Loucy (cell line): ENCODE measurements at regions not wholly inside any gene's neighbourhood (a gene's known extent, or its start where the extent isn't known, plus 50 kb on each side); places are given as distances from the start of the nearest gene placed in this dataset.

Experiments used
- H2AFZ ChIP-seq: fragments of 200-600 bp; sonication (generic); 2 replicates; pipeline ENCODE4 v1.6.0; 2016; ENCODE audit warnings: antibody characterized with exemption, mild to moderate bottlenecking, low read length, moderate library complexity
- H3F3A ChIP-seq: fragments of 200-600 bp; 2 replicates; pipeline ENCODE4 v1.6.0; 2016; ENCODE audit warnings: antibody characterized with exemption, low read depth, mild to moderate bottlenecking
- H3K27me3 ChIP-seq: fragments of 200-600 bp; sonication (generic); 2 replicates; pipeline ENCODE4 v1.6.1; 2014; ENCODE audit warnings: low read length, mild to moderate bottlenecking; ENCODE audit not compliant: insufficient read depth, poor library complexity, severe bottlenecking
- H3K36me3 ChIP-seq: fragments of 200-600 bp; sonication (generic); 2 replicates; pipeline ENCODE4 v1.6.1; 2016; ENCODE audit warnings: low read length; ENCODE audit not compliant: insufficient read depth
- H3K4me1 ChIP-seq: fragments of 200-600 bp; sonication (generic); 2 replicates; pipeline ENCODE4 v1.5.1; 2014; ENCODE audit warnings: low read length, mild to moderate bottlenecking; ENCODE audit not compliant: insufficient read depth, poor library complexity, severe bottlenecking
- H3K4me2 ChIP-seq: fragments of 200-600 bp; sonication (generic); 2 replicates; pipeline ENCODE4 v1.6.0; 2014; ENCODE audit warnings: antibody characterized with exemption, low read length, low read depth, mild to moderate bottlenecking; ENCODE audit not compliant: poor library complexity, severe bottlenecking
- H3K4me3 ChIP-seq: fragments of 200-600 bp; sonication (generic); 2 replicates; pipeline ENCODE4 v1.5.1; 2014; ENCODE audit warnings: low read length, mild to moderate bottlenecking, mixed read lengths; ENCODE audit not compliant: poor library complexity, severe bottlenecking
- H3K79me2 ChIP-seq: fragments of 200-600 bp; sonication (generic); 2 replicates; pipeline ENCODE4 v1.6.1; 2014; ENCODE audit warnings: low read length; ENCODE audit not compliant: insufficient read depth
- H3K9ac ChIP-seq: fragments of 200-600 bp; sonication (generic); 2 replicates; pipeline ENCODE4 v1.6.0; 2014; ENCODE audit warnings: mild to moderate bottlenecking, low read depth, low read length, moderate library complexity; ENCODE audit not compliant: poor library complexity, severe bottlenecking
- H3K9me2 ChIP-seq: fragments of 200-600 bp; sonication (generic); replicated peaks from 2 replicates; pipeline ENCODE4 v1.6.1; 2016; ENCODE audit warnings: low read depth, low read length, mixed read lengths
- H3K9me3 ChIP-seq: fragments of 200-600 bp; sonication (generic); 2 replicates; pipeline ENCODE4 v1.6.1; 2014; ENCODE audit warnings: mild to moderate bottlenecking, antibody characterized with exemption, low read length, low read depth; ENCODE audit not compliant: insufficient read depth
- H4K20me1 ChIP-seq: fragments of 200-600 bp; sonication (generic); 2 replicates; pipeline ENCODE4 v1.6.0; 2014; ENCODE audit warnings: antibody characterized with exemption, low read length, mild to moderate bottlenecking; ENCODE audit not compliant: insufficient read depth, poor library complexity, severe bottlenecking
- CTCF ChIP-seq: fragments of 200-600 bp; sonication (generic); conservative IDR thresholded peaks from 2 replicates; pipeline ENCODE4 v1.5.1; 2014; ENCODE audit warnings: mild to moderate bottlenecking, antibody characterized with exemption, low read length
- EZH2phosphoT487 ChIP-seq: fragments of 200-600 bp; IDR thresholded peaks from 2 replicates; pipeline ENCODE4 v1.6.1; 2018; ENCODE audit warnings: antibody characterized with exemption, mild to moderate bottlenecking, moderate library complexity, borderline replicate concordance

DNA sequence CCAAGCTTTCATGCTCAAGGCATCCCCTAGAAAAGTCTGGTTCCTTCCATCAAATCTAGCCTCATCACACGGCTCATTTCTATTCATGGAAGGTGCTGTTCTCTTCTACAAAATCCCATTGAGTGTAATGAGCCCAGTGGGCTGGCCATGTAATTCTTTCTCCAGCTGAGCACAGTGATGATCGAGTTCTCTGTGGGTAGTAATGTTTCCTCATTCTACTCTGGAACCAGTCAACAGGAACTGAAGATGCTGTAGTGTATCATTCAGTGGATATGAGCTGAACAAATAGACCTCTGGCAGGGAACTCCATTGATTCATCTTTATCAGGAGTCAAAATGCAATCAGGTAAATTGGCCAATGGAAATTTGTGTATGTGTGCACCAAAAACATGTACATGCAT lies 149.2 kb downstream of the LRRC70 start:
- Histone ChIP-seq H3K27me3 (no peaks in the 10 kb centered on the region), H3K4me3 (no peak overlapping the region), H3K79me2 (no peaks in the 10 kb centered on the region), H2AFZ (no peak overlapping the region), H3K9me2 (no peaks in the 10 kb centered on the region), H3K36me3 (no peaks in the 10 kb centered on the region), H3K9ac (no peak overlapping the region), H3K4me2 (no peak overlapping the region), H4K20me1 (no peaks in the 10 kb centered on the region), H3F3A (no peaks in the 10 kb centered on the region), H3K4me1 (peaks cover 49% of the 10 kb centered on the region), H3K9me3 (no peaks in the 10 kb centered on the region)
- TF ChIP-seq EZH2phosphoT487 (no peak), CTCF (no peak)

DNA sequence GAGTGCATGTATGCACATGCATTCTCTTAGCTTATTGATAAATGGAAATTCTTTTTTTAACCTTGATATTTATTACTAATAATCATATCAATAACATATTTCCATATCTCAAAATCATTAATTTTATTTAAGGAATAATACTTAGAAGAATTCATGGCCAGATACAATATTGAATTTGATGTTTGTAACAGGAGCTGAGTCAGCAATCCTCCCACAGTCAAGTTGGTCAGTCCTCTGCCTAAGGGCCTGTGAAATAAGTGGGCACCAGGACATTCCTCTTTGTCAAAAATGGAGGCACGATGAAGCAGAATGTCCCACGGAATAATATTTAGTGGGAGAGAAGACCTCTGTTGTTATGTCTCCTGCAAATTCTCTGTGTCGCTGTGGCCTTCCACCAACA lies 148.6 kb downstream of the LRRC70 start:
- peaks cover 42% of the 10 kb centered on the region for H3K4me1 ChIP-seq
- H3K79me2 ChIP-seq = no peaks in the 10 kb centered on the region
- H3K36me3 ChIP-seq = no peaks in the 10 kb centered on the region
- H3K9me2 ChIP-seq = no peaks in the 10 kb centered on the region
- H4K20me1 ChIP-seq = no peaks in the 10 kb centered on the region
- no peaks in the 10 kb centered on the region for H3F3A ChIP-seq
- TF ChIP-seq CTCF (no peak), EZH2phosphoT487 (no peak)
- no peaks in the 10 kb centered on the region for H3K27me3 ChIP-seq
- no peak overlapping the region for H3K4me3 ChIP-seq
- no peak overlapping the region for H3K4me2 ChIP-seq
- no peak overlapping the region for H2AFZ ChIP-seq
- H3K9me3 ChIP-seq = no peaks in the 10 kb centered on the region
- no peak overlapping the region for H3K9ac ChIP-seq

DNA sequence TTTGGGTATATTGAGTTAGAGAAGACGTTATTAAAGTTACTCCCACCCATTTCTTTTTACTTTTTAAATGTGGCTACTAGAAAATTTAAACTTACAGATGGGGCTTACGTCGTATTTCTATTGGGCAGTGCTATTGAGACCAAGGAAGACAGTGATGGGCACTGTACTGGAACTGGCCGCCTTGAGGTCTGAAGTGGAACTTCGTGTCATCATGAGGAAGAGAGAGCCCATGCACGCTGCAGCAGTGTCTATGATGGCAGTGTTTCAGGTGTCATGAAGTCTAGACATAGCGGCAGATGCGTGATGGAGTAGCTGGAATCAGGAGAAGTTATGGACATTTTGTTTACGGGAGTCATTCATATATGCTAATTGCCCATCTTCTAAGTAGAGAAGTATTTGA lies 143.7 kb downstream of the LRRC70 start:
- TF ChIP-seq CTCF = peak; percentile 21; the same call in 1 of the 2 replicates
- TF ChIP-seq EZH2phosphoT487 = no peak
- Histone ChIP-seq H3K36me3 (no peaks in the 10 kb centered on the region), H4K20me1 (no peaks in the 10 kb centered on the region)

More for the DNA sequence above, 143.7 kb downstream of the LRRC70 start:
- Histone ChIP-seq H3K9ac (no peak overlapping the region), H3K4me2 (no peak overlapping the region), H3K79me2 (no peaks in the 10 kb centered on the region), H3K9me2 (no peaks in the 10 kb centered on the region), H3K9me3 (no peaks in the 10 kb centered on the region), H3K4me3 (no peak overlapping the region), H2AFZ (no peak overlapping the region), H3K4me1 (peaks cover 37% of the 10 kb centered on the region), H3F3A (no peaks in the 10 kb centered on the region), H3K27me3 (no peaks in the 10 kb centered on the region)
